Uterus (tissue), 3 donors: ENCODE measurements at regions not wholly inside any gene's neighbourhood (a gene's known extent, or its start where the extent isn't known, plus 50 kb on each side); places are given as distances from the start of the nearest gene placed in this dataset.

Experiments used
- DNase-seq, 2 donors: peaks; one replicate each; pipeline ENCODE4 v3.0.0-alpha.2; 2019 to 2020
- H3K27ac ChIP-seq, 2 donors: fragments of 200-600 bp; sonication (generic); 1 replicate in 1 of 2; 2 replicates in 1 of 2; pipeline ENCODE4 v1.5.1; 2016 to 2018
- H3K27me3 ChIP-seq, 2 donors: fragments of 200-600 bp; sonication (generic); one replicate each; pipeline ENCODE4 v1.5.1; 2018 to 2019; ENCODE audit warnings: control low read depth in 1 of 2
- H3K36me3 ChIP-seq, 2 donors: fragments of 200-600 bp; sonication (generic); one replicate each; pipeline ENCODE4 v1.5.1; 2019; ENCODE audit warnings: control low read depth in 1 of 2
- H3K4me1 ChIP-seq, 2 donors: fragments of 200-600 bp; sonication (generic); one replicate each; pipeline ENCODE4 v1.5.1; 2018 to 2019; ENCODE audit warnings: control low read depth in 1 of 2
- H3K4me3 ChIP-seq, 2 donors: fragments of 200-600 bp; sonication (generic); 1 replicate in 1 of 2; 2 replicates in 1 of 2; pipeline ENCODE4 v1.5.1; 2018 to 2019; ENCODE audit warnings: mild to moderate bottlenecking in 1 of 2
- H3K9me3 ChIP-seq, 2 donors: fragments of 200-600 bp; sonication (generic); one replicate each; pipeline ENCODE4 v1.5.1; 2019; ENCODE audit warnings: control low read depth in 1 of 2
- POLR2A ChIP-seq, 2 donors: fragments of 450-650 bp; IDR thresholded peaks; one replicate each; pipeline ENCODE4 v1.6.1; 2016; ENCODE audit warnings: antibody characterized with exemption in 2 of 2, mild to moderate bottlenecking in 1 of 2, moderate library complexity in 1 of 2
- intact Hi-C: fragments of 100-400 bp; cut with DNase I; formaldehyde crosslinking; loops from one replicate; pipeline ENCODE4 v1.15.1; 2023; ENCODE audit warnings: low total_unique reads
- TF ChIP-seq, protein P1 (sequence below), 4 experiments: fragments of 200-600 bp in 2 of 4; fragments of 450-650 bp in 2 of 4; sonication (generic) in 2 of 4; IDR thresholded peaks; one replicate each; pipeline ENCODE4 v1.5.1; 2016 to 2019; ENCODE audit warnings: antibody characterized with exemption in 4 of 4, mild to moderate bottlenecking in 2 of 4, moderate library complexity in 1 of 4
- donor health status: DM: yes; HTN: yes; CAD: no.

DNA sequence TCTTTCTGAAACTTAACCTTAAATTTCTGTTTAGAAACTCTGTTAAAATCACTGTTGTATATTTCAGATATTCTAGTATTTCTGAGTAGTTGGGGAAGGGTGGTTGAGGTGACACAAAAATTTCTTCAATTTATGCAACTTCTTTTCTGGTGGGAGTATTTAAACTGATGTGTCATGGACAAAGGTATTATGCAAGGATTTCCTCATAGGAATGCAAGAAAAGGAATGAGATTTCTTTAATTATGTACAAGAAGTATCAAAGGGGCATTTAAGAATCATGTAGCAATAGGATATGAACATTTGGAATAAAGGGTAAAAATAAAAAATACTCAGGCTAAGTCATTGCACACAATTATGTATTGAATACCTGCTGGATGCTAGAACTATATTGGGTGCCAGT, 575.8 kb upstream of the KLF12 start:
- no peak overlapping the region for H3K4me3 ChIP-seq
- no peaks in the 10 kb centered on the region for H3K4me1 ChIP-seq
- H3K27ac ChIP-seq: no peak overlapping the region
- no peaks in the 10 kb centered on the region for H3K36me3 ChIP-seq
- no peaks in the 10 kb centered on the region for H3K27me3 ChIP-seq
- DNase-seq: no peak
- intact Hi-C loops: no loop called here
- no peaks in the 10 kb centered on the region for H3K9me3 ChIP-seq
- TF ChIP-seq, protein P1, sequence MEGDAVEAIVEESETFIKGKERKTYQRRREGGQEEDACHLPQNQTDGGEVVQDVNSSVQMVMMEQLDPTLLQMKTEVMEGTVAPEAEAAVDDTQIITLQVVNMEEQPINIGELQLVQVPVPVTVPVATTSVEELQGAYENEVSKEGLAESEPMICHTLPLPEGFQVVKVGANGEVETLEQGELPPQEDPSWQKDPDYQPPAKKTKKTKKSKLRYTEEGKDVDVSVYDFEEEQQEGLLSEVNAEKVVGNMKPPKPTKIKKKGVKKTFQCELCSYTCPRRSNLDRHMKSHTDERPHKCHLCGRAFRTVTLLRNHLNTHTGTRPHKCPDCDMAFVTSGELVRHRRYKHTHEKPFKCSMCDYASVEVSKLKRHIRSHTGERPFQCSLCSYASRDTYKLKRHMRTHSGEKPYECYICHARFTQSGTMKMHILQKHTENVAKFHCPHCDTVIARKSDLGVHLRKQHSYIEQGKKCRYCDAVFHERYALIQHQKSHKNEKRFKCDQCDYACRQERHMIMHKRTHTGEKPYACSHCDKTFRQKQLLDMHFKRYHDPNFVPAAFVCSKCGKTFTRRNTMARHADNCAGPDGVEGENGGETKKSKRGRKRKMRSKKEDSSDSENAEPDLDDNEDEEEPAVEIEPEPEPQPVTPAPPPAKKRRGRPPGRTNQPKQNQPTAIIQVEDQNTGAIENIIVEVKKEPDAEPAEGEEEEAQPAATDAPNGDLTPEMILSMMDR (IDR thresholded peaks at IDR 0.05): no peak
- no peak for TF ChIP-seq POLR2A (IDR thresholded peaks at IDR 0.05)

GRCh38 chr13:74709226-74709625, 575.0 kb upstream of the KLF12 start:
- Histone ChIP-seq H3K4me3 (no peak overlapping the region), H3K27me3 (no peaks in the 10 kb centered on the region), H3K9me3 (no peaks in the 10 kb centered on the region), H3K36me3 (no peaks in the 10 kb centered on the region), H3K27ac (no peak overlapping the region), H3K4me1 (no peaks in the 10 kb centered on the region)
- TF ChIP-seq, protein P1 (IDR thresholded peaks at IDR 0.05): no peak
- TF ChIP-seq POLR2A (IDR thresholded peaks at IDR 0.05): no peak
- DNase-seq: no peak
- intact Hi-C loops: no loop called here

- DNase-seq: no peak
- Histone ChIP-seq H3K4me1 (no peaks in the 10 kb centered on the region), H3K4me3 (no peak overlapping the region), H3K27ac (no peak overlapping the region), H3K9me3 (no peaks in the 10 kb centered on the region), H3K36me3 (no peaks in the 10 kb centered on the region), H3K27me3 (no peaks in the 10 kb centered on the region)
- TF ChIP-seq, protein P1 (IDR thresholded peaks at IDR 0.05): no peak
- no peak for TF ChIP-seq POLR2A (IDR thresholded peaks at IDR 0.05)
- intact Hi-C loops: no loop called here
Measured at GRCh38 chr13:74708629-74709028, 574.4 kb upstream of the KLF12 start.

- no peaks in the 10 kb centered on the region for H3K27me3 ChIP-seq
- H3K4me1 ChIP-seq: no peaks in the 10 kb centered on the region
- H3K9me3 ChIP-seq: no peaks in the 10 kb centered on the region
- no peaks in the 10 kb centered on the region for H3K36me3 ChIP-seq
- intact Hi-C loops: no loop called here
- no peak for TF ChIP-seq POLR2A (IDR thresholded peaks at IDR 0.05)
- TF ChIP-seq, protein P1 (IDR thresholded peaks at IDR 0.05): no peak
- no peak for DNase-seq
- H3K27ac ChIP-seq: no peak overlapping the region
- H3K4me3 ChIP-seq: no peak overlapping the region
Measured at GRCh38 chr13:74707291-74707690, 573.1 kb upstream of the KLF12 start.

GRCh38 chr13:74706801-74707200, 572.6 kb upstream of the KLF12 start:
- Histone ChIP-seq H3K36me3 (no peaks in the 10 kb centered on the region), H3K9me3 (no peaks in the 10 kb centered on the region), H3K4me1 (no peaks in the 10 kb centered on the region), H3K27me3 (no peaks in the 10 kb centered on the region), H3K27ac (no peak overlapping the region), H3K4me3 (no peak overlapping the region)
- no peak for DNase-seq
- TF ChIP-seq, protein P1 (IDR thresholded peaks at IDR 0.05): no peak
- intact Hi-C loops: no loop called here
